ENCODE measurements at regions not wholly inside any gene's neighbourhood (a gene's known extent, or its start where the extent isn't known, plus 50 kb on each side); places are given as distances from the start of the nearest gene placed in this dataset.

- no peak for TF ChIP-seq CTCF (IDR thresholded peaks at IDR 0.05)
- TF ChIP-seq POLR2A (IDR thresholded peaks at IDR 0.05) = no peak
These were observed 99.4 kb downstream of the FASLG start for GRCh38 chr1:172758259-172758658.
